Retinal pigment epithelial cell (primary cell): ENCODE measurements at regions not wholly inside any gene's neighbourhood (a gene's known extent, or its start where the extent isn't known, plus 50 kb on each side); places are given as distances from the start of the nearest gene placed in this dataset.

Experiments
- DNase-seq: peaks from one replicate; pipeline ENCODE4 v3.0.0-alpha.2; 2010; ENCODE audit warnings: low read depth
- H3K4me3 ChIP-seq: 2 replicates; pipeline ENCODE4 v1.5.1; 2011; ENCODE audit warnings: mild to moderate bottlenecking, low read length, control low read depth, moderate library complexity
- TF ChIP-seq, protein P1 (sequence below): conservative IDR thresholded peaks from 2 replicates; pipeline ENCODE4 v1.5.1; 2011; ENCODE audit warnings: low read depth, low read length, control low read depth, inconsistent platforms

DNA sequence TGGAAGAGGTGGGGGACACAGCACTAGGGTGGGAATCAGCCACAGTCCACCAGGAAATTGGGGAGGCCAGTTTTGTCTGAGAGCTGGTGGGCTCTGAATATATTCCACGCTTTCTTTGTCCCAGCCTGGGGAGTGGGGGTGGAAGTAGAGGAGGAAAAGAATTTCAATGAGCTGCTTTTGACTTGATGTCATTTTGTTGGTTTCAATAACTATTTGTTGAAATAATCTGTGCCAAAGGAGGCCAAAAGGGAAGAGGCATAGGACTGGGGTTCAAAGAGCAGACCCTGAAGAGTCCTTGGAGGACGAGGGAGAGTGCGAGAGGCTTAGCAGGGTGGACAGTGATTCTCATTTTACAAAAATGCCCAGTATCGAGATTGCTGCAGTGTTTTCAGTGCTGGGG is 262.3 kb downstream of the SHQ1 start:
- TF ChIP-seq, protein P1, sequence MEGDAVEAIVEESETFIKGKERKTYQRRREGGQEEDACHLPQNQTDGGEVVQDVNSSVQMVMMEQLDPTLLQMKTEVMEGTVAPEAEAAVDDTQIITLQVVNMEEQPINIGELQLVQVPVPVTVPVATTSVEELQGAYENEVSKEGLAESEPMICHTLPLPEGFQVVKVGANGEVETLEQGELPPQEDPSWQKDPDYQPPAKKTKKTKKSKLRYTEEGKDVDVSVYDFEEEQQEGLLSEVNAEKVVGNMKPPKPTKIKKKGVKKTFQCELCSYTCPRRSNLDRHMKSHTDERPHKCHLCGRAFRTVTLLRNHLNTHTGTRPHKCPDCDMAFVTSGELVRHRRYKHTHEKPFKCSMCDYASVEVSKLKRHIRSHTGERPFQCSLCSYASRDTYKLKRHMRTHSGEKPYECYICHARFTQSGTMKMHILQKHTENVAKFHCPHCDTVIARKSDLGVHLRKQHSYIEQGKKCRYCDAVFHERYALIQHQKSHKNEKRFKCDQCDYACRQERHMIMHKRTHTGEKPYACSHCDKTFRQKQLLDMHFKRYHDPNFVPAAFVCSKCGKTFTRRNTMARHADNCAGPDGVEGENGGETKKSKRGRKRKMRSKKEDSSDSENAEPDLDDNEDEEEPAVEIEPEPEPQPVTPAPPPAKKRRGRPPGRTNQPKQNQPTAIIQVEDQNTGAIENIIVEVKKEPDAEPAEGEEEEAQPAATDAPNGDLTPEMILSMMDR = no peak
- H3K4me3 ChIP-seq = no peak overlapping the region
- no peak for DNase-seq

DNA sequence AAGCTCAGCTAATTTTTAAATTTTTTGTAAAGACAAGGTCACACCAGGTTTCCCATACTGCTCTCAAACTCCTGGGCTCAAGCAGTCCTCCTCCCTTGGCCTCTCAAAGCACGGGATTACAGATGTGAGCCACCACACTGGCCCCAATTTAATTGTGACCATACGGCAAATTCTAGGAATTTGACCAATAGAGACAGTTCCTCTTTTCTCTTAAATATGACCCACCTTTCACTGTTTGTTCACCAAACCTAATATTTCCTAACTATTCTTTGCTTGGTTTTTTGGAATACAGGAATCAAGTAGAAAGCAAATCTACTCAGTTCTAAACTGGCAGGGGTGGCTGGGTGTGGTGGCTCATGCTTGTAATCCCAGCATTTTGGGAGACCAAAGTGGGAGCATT is 264.0 kb downstream of the SHQ1 start:
- H3K4me3 ChIP-seq = no peak overlapping the region
- TF ChIP-seq, protein P1 = no peak
- no peak for DNase-seq

DNA sequence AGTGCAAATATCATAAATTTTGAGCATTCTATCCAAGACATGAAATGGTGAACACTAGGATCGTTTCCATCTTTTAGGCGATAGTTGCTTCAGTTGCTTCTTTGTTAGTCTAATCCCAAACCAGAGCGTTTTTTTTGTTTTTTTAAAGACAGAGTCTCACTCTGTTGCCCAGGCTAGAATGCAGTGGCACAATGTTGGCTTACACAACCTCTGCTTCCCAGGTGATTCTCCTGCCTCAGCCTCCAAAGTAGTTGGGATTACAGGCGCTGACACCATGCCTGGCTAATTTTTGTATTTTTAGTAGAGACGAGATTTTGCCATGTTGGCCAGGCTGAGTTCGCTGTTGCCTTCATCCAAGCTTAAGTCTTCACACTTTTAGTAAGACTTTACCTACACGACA is 265.3 kb downstream of the SHQ1 start:
- TF ChIP-seq, protein P1 = no peak
- DNase-seq = no peak
- no peak overlapping the region for H3K4me3 ChIP-seq

DNA sequence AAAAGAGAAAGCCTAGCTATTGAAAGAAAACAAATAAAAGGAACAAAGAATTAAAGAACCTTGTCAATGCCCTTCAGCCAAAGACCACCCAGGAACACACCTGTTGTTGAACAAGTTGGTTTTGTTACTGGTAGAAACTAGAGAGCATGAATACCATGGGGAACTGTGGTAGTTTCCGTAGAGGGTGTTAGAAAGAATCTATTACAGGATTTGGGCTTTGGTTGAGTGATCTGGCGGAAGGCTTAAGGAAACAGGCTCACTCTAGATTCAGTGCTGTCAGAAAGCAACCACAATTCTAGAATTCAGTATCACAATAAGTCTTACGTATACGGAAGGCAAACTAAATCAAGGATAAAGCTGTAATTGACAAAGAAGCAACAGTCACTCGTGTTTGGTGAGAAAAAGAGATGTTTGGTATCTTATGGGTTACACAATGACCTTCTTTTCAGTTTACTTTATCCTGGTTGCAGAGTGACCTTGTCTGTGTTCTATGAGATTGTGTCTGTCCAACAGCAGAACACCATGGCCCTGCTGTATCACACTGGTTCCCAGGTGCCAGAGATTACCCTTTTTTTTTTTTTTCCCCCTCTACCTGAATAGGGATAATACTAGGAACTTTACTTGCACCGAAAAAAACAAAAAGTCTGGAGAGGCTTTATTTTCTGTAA is 265.9 kb downstream of the SHQ1 start:
- DNase-seq = no peak
- no peak overlapping the region for H3K4me3 ChIP-seq
- TF ChIP-seq, protein P1 = no peak

DNA sequence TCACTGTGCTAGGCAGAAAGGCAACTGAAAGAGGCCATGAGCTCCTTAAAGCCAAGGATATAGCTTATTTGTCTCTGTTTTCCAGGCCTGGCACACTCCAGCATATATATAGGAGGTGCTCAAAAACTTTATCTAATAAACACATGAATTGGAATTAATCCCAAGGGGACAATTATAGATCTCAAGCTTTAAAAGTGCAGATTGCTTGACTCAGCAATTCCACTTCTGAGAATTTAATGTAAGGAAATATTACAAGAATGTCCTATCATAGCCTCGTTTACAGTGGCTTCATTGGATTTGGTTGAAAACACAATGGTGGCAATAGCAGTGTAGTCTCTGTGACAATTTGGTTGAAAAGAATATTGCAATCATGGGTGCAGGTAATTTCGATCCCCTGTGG is 267.3 kb downstream of the SHQ1 start:
- no peak overlapping the region for H3K4me3 ChIP-seq
- no peak for DNase-seq
- TF ChIP-seq, protein P1 = no peak

DNA sequence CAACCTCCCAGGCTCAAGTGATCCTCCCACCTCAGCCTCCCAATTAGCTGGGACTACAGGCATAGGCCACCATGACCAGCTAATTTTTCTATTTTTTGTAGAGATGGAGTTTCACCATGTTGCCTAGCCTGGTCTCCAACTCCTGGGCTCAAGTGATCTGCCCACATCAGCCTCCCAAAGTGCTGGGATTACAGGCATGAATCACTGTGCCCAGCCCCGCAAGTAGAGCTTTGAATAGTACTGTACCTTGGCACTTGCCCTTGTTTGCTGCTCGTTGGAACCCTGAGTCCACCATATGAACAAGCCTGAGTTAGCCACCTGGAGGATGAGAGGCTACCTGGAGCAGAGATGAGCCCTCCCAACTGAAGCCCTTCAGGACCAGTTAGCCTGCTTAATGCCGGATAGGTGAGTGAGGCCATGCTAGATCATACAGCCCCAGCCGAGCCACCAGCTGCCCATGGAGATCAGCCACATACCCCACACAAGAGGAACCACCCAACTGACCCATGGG is 267.9 kb downstream of the SHQ1 start:
- TF ChIP-seq, protein P1 = no peak
- no peak overlapping the region for H3K4me3 ChIP-seq
- DNase-seq = no peak

DNA sequence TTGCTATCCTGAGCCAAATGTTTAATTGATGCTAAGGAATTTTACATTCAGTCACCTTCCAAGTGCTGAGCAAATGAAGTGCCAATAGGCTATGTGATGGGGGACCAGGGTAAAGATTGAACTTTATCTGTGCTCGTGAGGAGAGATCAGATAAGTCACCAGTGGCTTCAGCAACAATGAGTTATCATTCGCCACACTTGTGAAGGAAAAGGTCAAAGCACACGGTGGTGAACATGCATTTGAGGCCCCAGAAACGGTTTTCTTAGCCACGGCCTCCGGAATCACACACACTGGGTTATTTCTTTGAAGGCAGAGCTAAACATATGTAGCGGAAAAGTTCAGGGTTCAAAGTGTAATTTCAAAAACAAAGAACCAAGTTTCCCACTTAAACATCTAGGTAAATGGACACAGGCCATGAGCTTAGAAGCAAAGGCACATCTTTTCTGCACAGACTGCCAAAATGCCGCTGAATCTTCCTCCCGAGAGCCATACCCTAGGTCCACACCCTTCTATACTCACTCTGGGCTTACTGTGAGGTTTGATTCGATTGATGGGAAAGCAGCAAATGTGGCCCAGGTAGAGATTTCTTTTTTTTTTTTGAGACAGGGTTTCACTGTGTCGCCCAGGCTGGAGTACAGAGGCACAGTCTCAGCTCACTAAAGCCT is 268.5 kb downstream of the SHQ1 start:
- no peak overlapping the region for H3K4me3 ChIP-seq
- TF ChIP-seq, protein P1 = no peak
- no peak for DNase-seq
